ENCODE measurements at regions not wholly inside any gene's neighbourhood (a gene's known extent, or its start where the extent isn't known, plus 50 kb on each side); places are given as distances from the start of the nearest gene placed in this dataset.

GRCh38 chr1:238900334-238900865 lies 486.0 kb upstream of the CHRM3 start:
- TF ChIP-seq CTCF (IDR thresholded peaks at IDR 0.05; ENCODE audit: insufficient read depth, low read depth, low read length), result no peak
- TF ChIP-seq EZH2 (IDR thresholded peaks at IDR 0.05; ENCODE audit: insufficient read depth, low read length), result no peak

Data from astrocyte (in vitro differentiated cells and primary cell).